A549 (cell line): ENCODE measurements at regions not wholly inside any gene's neighbourhood (a gene's known extent, or its start where the extent isn't known, plus 50 kb on each side); places are given as distances from the start of the nearest gene placed in this dataset.

Source experiments
- BHLHE40 ChIP-seq: IDR thresholded peaks from 2 replicates; pipeline ENCODE4 v1.6.1; 2012; ENCODE audit warnings: low read depth, low read length, inconsistent platforms
- CHD2 ChIP-seq: fragments of 150-350 bp; IDR thresholded peaks from 2 replicates; pipeline ENCODE4 v1.6.1; 2014; ENCODE audit warnings: low read length; ENCODE audit not compliant: partially characterized antibody
- CTCF ChIP-seq: fragments of >200 bp; sonication (Bioruptor Twin); formaldehyde crosslinking; IDR thresholded peaks from 3 replicates; pipeline ENCODE4 v1.5.1; 2016
- EP300 ChIP-seq, 2 experiments: fragments of >200 bp; sonication (Bioruptor Twin); formaldehyde crosslinking; IDR thresholded peaks; 2 replicates in 1 of 2; 3 replicates in 1 of 2; pipeline ENCODE4 v1.6.1; 2016 to 2017
- HMGXB4 ChIP-seq: fragments of 250-450 bp; sonication (Bioruptor Pico); IDR thresholded peaks from 2 replicates; pipeline ENCODE4 v1.5.0; 2021; ENCODE audit warnings: mild to moderate bottlenecking, moderate library complexity, borderline replicate concordance
- POLR2A ChIP-seq: IDR thresholded peaks from 2 replicates; pipeline ENCODE4 v1.6.1; 2012; ENCODE audit warnings: mild to moderate bottlenecking, low read length
- TFCP2L1 ChIP-seq: fragments of 250-450 bp; sonication (Bioruptor Pico); IDR thresholded peaks from 2 replicates; pipeline ENCODE4 v1.5.0; 2021; ENCODE audit warnings: mild to moderate bottlenecking

GRCh38 chr4:181364504-181364903 lies 878.7 kb upstream of the TENM3 start:
- TF ChIP-seq POLR2A (no peak), CHD2 (no peak), TFCP2L1 (CRISPR knock-in tag) (no peak), HMGXB4 (CRISPR knock-in tag) (no peak), EP300 (IDR thresholded peaks at IDR 0.05) (no peak), CTCF (no peak), BHLHE40 (no peak)
